ENCODE measurements at regions not wholly inside any gene's neighbourhood (a gene's known extent, or its start where the extent isn't known, plus 50 kb on each side); places are given as distances from the start of the nearest gene placed in this dataset.

GRCh38 chr13:55567721-55568625 lies 1572.7 kb upstream of the PRR20A start (continued):
- TF ChIP-seq CHD7 (IDR thresholded peaks at IDR 0.05; ENCODE audit: insufficient replicate concordance, low read length) = peak; percentile 47

All from H1 (cell line).